ENCODE measurements at regions not wholly inside any gene's neighbourhood (a gene's known extent, or its start where the extent isn't known, plus 50 kb on each side); places are given as distances from the start of the nearest gene placed in this dataset.

DNA sequence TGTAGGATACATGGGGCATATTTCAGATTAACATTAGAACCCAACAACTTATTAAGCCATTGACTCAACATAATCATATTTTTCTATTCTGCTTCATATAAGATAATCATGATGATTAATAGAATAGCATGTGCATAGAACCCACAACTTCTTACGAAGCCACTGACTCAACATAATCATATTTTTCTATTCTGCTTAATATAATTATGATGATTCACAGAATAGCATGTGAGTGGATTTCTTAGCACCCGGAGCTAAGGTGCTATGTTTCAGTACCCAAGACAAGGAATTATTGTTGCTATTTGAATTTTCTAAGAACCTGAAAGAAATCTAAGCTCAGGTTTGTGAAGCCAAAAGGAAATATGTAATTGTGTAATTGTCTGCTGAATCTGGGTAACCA, 96.8 kb downstream of the TENT5A start:
- H3K9me3 ChIP-seq (ENCODE audit: control insufficient read depth, insufficient read depth, low read length): no peaks in the 10 kb centered on the region
- H3K27me3 ChIP-seq (ENCODE audit: control insufficient read depth, insufficient read depth, low read length): no peaks in the 10 kb centered on the region
- no peak overlapping the region for H3K4me3 ChIP-seq (ENCODE audit: low read depth, low read length)
- H3K36me3 ChIP-seq (ENCODE audit: control insufficient read depth, insufficient read depth, low read length): no peaks in the 10 kb centered on the region
- no peaks in the 10 kb centered on the region for H3K4me1 ChIP-seq (ENCODE audit: control insufficient read depth, insufficient read depth, low read length)
- H3K9ac ChIP-seq (ENCODE audit: low read depth, low read length): no peak overlapping the region

DNA sequence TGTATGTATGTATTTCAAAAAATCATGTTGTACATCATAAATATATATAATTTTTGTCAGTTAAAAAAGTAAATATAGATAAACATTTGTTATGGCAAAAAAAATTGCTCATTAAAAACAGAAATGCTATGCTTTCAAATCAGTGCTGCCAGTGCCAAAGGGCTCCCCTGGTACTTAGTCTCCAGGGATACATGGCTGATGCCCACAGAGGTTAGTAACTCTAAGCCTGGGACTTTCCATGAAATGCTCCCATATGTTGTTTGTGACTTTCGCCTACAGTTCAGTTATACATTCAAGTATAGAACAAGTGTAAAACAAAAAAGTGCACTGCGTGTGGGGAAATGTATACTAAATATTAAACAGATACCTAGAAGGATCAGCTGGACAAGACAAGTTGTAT, 104.0 kb downstream of the TENT5A start:
- H3K4me3 ChIP-seq (ENCODE audit: low read depth, low read length): no peak overlapping the region
- H3K36me3 ChIP-seq (ENCODE audit: control insufficient read depth, insufficient read depth, low read length): no peaks in the 10 kb centered on the region
- no peak overlapping the region for H3K9ac ChIP-seq (ENCODE audit: low read depth, low read length)
- no peaks in the 10 kb centered on the region for H3K27me3 ChIP-seq (ENCODE audit: control insufficient read depth, insufficient read depth, low read length)
- no peaks in the 10 kb centered on the region for H3K4me1 ChIP-seq (ENCODE audit: control insufficient read depth, insufficient read depth, low read length)
- no peaks in the 10 kb centered on the region for H3K9me3 ChIP-seq (ENCODE audit: control insufficient read depth, insufficient read depth, low read length)

DNA sequence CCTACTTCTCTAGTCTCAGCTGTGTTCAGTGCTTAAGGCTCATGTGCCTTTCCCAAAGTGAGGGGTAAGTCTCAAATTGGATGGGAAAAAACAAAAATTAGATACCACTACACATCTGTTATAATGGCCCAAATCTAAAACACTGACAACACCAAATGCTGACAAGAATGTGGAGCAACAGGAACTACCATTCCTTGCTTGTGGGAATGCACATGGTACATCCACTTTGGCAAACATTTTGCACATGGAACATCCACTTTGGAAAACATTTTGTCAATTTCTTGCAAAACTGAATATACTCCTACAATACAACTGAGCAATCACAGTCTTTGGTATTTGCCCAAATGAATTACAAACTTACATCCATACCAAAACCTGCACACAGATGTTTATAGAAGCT, 109.3 kb downstream of the TENT5A start:
- no peaks in the 10 kb centered on the region for H3K36me3 ChIP-seq (ENCODE audit: control insufficient read depth, insufficient read depth, low read length)
- no peaks in the 10 kb centered on the region for H3K4me1 ChIP-seq (ENCODE audit: control insufficient read depth, insufficient read depth, low read length)
- no peak overlapping the region for H3K4me3 ChIP-seq (ENCODE audit: low read depth, low read length)
- H3K9ac ChIP-seq (ENCODE audit: low read depth, low read length): no peak overlapping the region
- no peaks in the 10 kb centered on the region for H3K9me3 ChIP-seq (ENCODE audit: control insufficient read depth, insufficient read depth, low read length)
- H3K27me3 ChIP-seq (ENCODE audit: control insufficient read depth, insufficient read depth, low read length): no peaks in the 10 kb centered on the region

DNA sequence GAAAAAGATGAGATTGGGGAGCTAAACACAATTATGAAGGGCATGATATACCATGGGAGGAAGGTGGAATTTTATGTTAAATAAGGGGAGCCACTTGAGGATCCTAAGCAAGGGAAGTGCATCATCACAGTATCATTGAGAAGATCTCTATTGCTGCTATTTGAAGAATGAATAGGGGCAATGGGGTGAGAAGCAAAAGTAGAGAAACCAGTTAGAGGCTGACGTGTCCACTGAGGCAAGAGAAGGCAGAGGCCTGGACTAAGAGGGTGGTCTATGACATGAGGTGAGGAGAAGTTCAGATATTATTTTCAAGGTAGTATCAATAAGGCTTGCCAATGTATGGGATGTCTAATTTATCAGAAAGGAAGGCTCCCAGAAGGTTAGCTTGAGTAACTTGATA, 111.6 kb downstream of the TENT5A start:
- no peaks in the 10 kb centered on the region for H3K4me1 ChIP-seq (ENCODE audit: control insufficient read depth, insufficient read depth, low read length)
- no peak overlapping the region for H3K9ac ChIP-seq (ENCODE audit: low read depth, low read length)
- no peaks in the 10 kb centered on the region for H3K36me3 ChIP-seq (ENCODE audit: control insufficient read depth, insufficient read depth, low read length)
- no peaks in the 10 kb centered on the region for H3K9me3 ChIP-seq (ENCODE audit: control insufficient read depth, insufficient read depth, low read length)
- no peak overlapping the region for H3K4me3 ChIP-seq (ENCODE audit: low read depth, low read length)
- H3K27me3 ChIP-seq (ENCODE audit: control insufficient read depth, insufficient read depth, low read length): no peaks in the 10 kb centered on the region

DNA sequence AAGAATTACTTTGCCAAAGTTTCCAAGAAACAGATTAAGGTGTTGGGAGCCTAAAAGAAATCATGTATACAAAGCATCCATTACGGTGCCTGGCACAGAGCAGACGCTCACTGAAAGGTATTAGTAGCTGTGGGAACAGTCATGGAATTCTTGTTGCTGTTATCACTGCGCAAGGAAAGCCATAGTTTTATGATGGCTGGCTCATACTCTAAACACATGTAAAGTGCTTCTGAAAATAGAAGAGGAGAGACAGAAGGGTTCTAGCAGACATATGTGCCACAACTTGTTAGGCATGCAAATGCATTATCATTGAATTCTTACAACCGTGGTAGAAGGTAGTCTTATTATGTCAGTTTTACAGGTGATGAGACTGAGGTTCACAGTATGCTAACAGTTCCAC, 112.4 kb downstream of the TENT5A start:
- H3K4me3 ChIP-seq (ENCODE audit: low read depth, low read length): no peak overlapping the region
- H3K27me3 ChIP-seq (ENCODE audit: control insufficient read depth, insufficient read depth, low read length): no peaks in the 10 kb centered on the region
- no peak overlapping the region for H3K9ac ChIP-seq (ENCODE audit: low read depth, low read length)

DNA sequence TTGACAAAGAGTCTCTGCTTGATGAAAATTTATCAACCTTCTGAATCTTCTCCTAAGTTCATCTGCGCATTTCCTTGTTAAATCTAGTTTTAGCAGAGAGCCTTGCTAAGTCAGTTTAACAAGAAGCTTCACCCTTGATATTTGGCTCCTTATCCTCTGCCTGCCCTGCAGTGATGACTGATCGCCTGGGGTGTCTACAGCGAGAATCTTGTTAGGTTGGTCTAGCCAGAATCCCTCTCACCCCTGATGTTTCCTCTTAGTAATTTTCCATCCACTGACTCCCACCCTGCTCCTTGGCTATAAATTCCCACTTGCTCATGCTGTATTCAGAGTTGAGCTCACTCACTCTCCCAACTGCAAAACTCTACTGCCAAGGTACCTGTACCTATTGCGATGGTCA, 114.1 kb downstream of the TENT5A start:
- no peaks in the 10 kb centered on the region for H3K27me3 ChIP-seq (ENCODE audit: control insufficient read depth, insufficient read depth, low read length)
- no peaks in the 10 kb centered on the region for H3K4me1 ChIP-seq (ENCODE audit: control insufficient read depth, insufficient read depth, low read length)
- H3K36me3 ChIP-seq (ENCODE audit: control insufficient read depth, insufficient read depth, low read length): no peaks in the 10 kb centered on the region
- no peak overlapping the region for H3K9ac ChIP-seq (ENCODE audit: low read depth, low read length)
- H3K9me3 ChIP-seq (ENCODE audit: control insufficient read depth, insufficient read depth, low read length): no peaks in the 10 kb centered on the region
- no peak overlapping the region for H3K4me3 ChIP-seq (ENCODE audit: low read depth, low read length)

More for the DNA sequence above, 112.4 kb downstream of the TENT5A start:
- Histone ChIP-seq H3K9me3 (ENCODE audit: control insufficient read depth, insufficient read depth, low read length) (no peaks in the 10 kb centered on the region), H3K36me3 (ENCODE audit: control insufficient read depth, insufficient read depth, low read length) (no peaks in the 10 kb centered on the region), H3K4me1 (ENCODE audit: control insufficient read depth, insufficient read depth, low read length) (no peaks in the 10 kb centered on the region)

DNA sequence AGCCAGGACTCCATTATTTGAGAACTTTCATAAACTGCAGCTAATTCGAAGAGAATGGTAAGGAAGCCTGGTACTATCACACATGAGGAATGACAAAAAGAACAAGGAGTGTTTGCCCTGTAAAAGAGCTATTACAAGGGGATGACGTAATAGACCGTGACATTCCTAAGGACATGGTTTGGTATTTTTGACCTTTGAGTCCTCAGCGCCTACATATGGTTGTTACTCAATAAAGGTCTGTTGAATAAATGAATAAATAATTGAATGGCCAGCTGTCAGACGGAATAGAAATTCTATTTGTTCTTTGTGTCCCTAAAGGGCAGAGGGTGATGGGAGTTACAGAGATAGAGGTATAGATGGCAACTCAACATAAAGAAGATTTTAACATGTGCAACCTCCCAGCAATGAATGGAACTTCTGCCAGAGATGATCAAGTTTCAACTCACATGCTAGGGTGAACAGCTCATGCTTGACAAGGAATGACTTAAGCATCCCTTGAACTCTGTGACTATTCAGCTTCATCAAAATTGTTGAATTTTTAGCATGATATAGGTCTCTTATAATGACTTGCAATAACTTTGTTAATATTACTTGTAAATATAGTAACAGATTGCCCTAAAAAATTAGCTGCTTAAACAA, 115.4 kb downstream of the TENT5A start:
- Histone ChIP-seq H3K36me3 (ENCODE audit: control insufficient read depth, insufficient read depth, low read length) (no peaks in the 10 kb centered on the region), H3K9ac (ENCODE audit: low read depth, low read length) (no peak overlapping the region), H3K4me1 (ENCODE audit: control insufficient read depth, insufficient read depth, low read length) (no peaks in the 10 kb centered on the region), H3K4me3 (ENCODE audit: low read depth, low read length) (no peak overlapping the region), H3K9me3 (ENCODE audit: control insufficient read depth, insufficient read depth, low read length) (no peaks in the 10 kb centered on the region), H3K27me3 (ENCODE audit: control insufficient read depth, insufficient read depth, low read length) (no peaks in the 10 kb centered on the region)

DNA sequence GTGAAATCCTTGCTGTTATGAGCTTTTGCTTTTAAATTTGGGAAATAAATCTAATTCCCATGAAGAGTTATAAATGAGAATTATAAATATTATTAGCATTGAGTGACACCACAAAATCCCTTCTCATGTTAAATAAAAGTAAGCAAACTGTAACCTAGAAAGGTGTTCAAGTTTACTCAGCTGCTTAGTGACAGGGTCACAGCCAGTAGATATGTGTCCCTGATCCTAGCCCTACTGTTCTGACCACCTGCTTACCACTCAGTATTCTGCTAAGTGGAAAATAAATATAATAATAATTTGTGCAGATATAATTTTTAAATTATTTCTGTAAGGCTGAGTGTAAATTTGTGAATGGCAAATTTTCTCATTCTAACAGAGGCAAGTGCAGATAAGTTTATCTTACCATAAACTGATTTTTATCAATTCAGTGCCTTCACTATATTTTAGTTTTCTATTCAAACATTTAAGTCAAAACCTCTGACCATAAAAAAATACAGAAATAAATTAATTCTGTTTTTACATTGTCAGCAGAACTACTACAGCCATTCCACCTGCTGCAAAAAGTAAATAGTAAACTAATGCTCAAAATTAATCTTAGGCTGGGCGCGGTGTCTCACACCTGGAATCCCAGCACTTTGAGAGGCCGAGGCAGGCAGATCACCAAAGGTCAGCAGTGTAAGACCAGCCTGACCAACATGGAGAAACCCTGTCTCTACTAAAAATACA, 118.2 kb downstream of the TENT5A start:
- H3K9me3 ChIP-seq (ENCODE audit: control insufficient read depth, insufficient read depth, low read length): no peaks in the 10 kb centered on the region
- no peaks in the 10 kb centered on the region for H3K4me1 ChIP-seq (ENCODE audit: control insufficient read depth, insufficient read depth, low read length)
- no peaks in the 10 kb centered on the region for H3K36me3 ChIP-seq (ENCODE audit: control insufficient read depth, insufficient read depth, low read length)
- no peak overlapping the region for H3K4me3 ChIP-seq (ENCODE audit: low read depth, low read length)
- H3K9ac ChIP-seq (ENCODE audit: low read depth, low read length): no peak overlapping the region
- no peaks in the 10 kb centered on the region for H3K27me3 ChIP-seq (ENCODE audit: control insufficient read depth, insufficient read depth, low read length)

DNA sequence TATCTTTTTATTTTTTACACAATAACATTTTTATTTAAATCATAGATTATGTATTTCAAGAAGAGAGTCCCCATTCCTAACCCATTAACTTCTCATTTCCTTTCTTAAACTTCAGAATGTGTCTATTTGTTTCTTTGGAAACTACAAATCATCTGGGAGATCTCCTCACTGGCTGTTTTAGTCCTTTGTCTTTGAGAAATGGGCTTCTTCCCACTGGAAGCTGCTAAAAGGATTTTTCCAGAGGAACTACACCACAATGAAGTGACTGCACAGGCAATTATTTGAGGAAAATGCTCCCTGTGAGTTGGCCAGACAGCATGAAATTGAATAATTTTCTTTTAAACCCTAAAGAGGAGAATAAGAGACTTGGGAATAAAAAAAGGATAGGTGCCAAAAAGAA, 119.1 kb downstream of the TENT5A start:
- Histone ChIP-seq H3K9me3 (ENCODE audit: control insufficient read depth, insufficient read depth, low read length) (no peaks in the 10 kb centered on the region), H3K27me3 (ENCODE audit: control insufficient read depth, insufficient read depth, low read length) (no peaks in the 10 kb centered on the region), H3K36me3 (ENCODE audit: control insufficient read depth, insufficient read depth, low read length) (no peaks in the 10 kb centered on the region)

DNA sequence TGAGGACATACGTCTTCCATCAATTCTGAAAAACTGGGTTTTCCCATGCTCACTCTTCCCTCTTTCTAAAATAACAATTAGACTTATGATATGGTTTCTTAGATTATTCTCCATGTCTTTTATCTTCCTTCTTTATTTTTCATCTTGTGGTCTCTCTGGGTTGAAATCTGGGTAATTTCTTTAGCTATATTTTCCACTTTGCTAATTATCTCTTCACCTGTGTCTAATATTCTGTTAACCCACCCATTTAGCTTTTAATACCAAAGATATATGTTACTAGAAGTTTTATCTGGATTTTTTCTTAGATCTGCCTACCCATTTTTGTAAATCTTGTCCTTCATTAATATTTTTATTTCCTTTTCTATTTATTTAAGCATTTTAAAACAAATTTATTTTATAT, 121.8 kb downstream of the TENT5A start:
- Histone ChIP-seq H3K4me3 (ENCODE audit: low read depth, low read length) (no peak overlapping the region), H3K9ac (ENCODE audit: low read depth, low read length) (no peak overlapping the region), H3K9me3 (ENCODE audit: control insufficient read depth, insufficient read depth, low read length) (no peaks in the 10 kb centered on the region), H3K27me3 (ENCODE audit: control insufficient read depth, insufficient read depth, low read length) (no peaks in the 10 kb centered on the region), H3K36me3 (ENCODE audit: control insufficient read depth, insufficient read depth, low read length) (no peaks in the 10 kb centered on the region), H3K4me1 (ENCODE audit: control insufficient read depth, insufficient read depth, low read length) (no peaks in the 10 kb centered on the region)

More for the DNA sequence above, 119.1 kb downstream of the TENT5A start:
- Histone ChIP-seq H3K4me3 (ENCODE audit: low read depth, low read length) (no peak overlapping the region), H3K9ac (ENCODE audit: low read depth, low read length) (no peak overlapping the region), H3K4me1 (ENCODE audit: control insufficient read depth, insufficient read depth, low read length) (no peaks in the 10 kb centered on the region)

DNA sequence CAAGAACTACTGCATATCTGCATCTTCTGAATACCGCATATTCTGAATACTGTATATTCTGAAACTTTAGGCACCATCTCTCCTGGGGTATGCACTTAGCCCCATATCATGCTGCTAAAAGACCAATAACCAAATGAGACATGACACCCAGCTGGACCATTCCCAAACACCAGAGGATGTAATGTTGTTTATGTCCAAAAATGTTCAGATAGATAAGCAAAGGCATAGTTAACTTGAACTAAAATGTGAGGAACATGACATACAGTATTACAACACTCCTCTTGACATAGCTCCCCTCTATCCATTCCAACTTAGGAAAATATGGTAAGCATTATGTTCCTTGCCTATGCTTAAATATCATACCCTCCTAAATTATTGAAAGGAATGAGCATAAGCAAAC, 127.3 kb downstream of the TENT5A start:
- no peaks in the 10 kb centered on the region for H3K9me3 ChIP-seq (ENCODE audit: control insufficient read depth, insufficient read depth, low read length)

DNA sequence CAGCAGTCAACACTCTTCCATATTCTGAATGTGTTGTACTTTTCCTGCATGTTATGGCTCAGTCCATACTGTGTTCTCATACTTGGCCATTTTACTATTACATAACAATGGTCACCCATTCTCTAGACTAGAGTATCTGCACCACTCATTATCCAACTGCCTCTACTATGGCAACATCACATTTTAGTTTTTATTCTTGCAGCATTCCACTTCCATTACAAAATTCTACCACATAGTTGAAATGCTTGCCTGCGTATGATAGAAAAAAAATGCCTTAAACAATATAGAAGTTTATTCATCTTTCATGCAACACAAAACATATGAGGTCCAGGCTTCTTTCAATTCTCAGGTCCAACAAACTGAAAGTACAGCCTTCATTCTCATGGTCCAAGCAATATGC, 128.0 kb downstream of the TENT5A start:
- H3K36me3 ChIP-seq (ENCODE audit: control insufficient read depth, insufficient read depth, low read length): no peaks in the 10 kb centered on the region
- H3K4me3 ChIP-seq (ENCODE audit: low read depth, low read length): no peak overlapping the region
- no peaks in the 10 kb centered on the region for H3K9me3 ChIP-seq (ENCODE audit: control insufficient read depth, insufficient read depth, low read length)
- H3K27me3 ChIP-seq (ENCODE audit: control insufficient read depth, insufficient read depth, low read length): no peaks in the 10 kb centered on the region
- H3K9ac ChIP-seq (ENCODE audit: low read depth, low read length): no peak overlapping the region
- no peaks in the 10 kb centered on the region for H3K4me1 ChIP-seq (ENCODE audit: control insufficient read depth, insufficient read depth, low read length)

More for the DNA sequence above, 127.3 kb downstream of the TENT5A start:
- H3K4me3 ChIP-seq (ENCODE audit: low read depth, low read length): no peak overlapping the region
- no peaks in the 10 kb centered on the region for H3K27me3 ChIP-seq (ENCODE audit: control insufficient read depth, insufficient read depth, low read length)
- H3K36me3 ChIP-seq (ENCODE audit: control insufficient read depth, insufficient read depth, low read length): no peaks in the 10 kb centered on the region
- H3K4me1 ChIP-seq (ENCODE audit: control insufficient read depth, insufficient read depth, low read length): no peaks in the 10 kb centered on the region
- no peak overlapping the region for H3K9ac ChIP-seq (ENCODE audit: low read depth, low read length)
